Upper lobe of left lung (tissue), 4 donors: ENCODE measurements at regions not wholly inside any gene's neighbourhood (a gene's known extent, or its start where the extent isn't known, plus 50 kb on each side); places are given as distances from the start of the nearest gene placed in this dataset.

Experiments used
- EP300 ChIP-seq, 4 donors: sonication (generic); formaldehyde crosslinking; IDR thresholded peaks; one replicate each; pipeline ENCODE4 v1.5.1; 2017; ENCODE audit warnings: antibody characterized with exemption in 4 of 4, control low read depth in 2 of 4
- POLR2A ChIP-seq, 4 donors: fragments of 450-650 bp; IDR thresholded peaks; one replicate each; pipeline ENCODE4 v1.5.1; 2016 to 2017; ENCODE audit warnings: antibody characterized with exemption in 4 of 4, mild to moderate bottlenecking in 2 of 4
- TF ChIP-seq, protein P1 (sequence below), 6 experiments: fragments of 450-650 bp in 4 of 6; fragments of 200-600 bp in 2 of 6; sonication (generic) in 2 of 6; IDR thresholded peaks; one replicate each; pipeline ENCODE4 v1.5.1; 2016 to 2019; ENCODE audit warnings: antibody characterized with exemption in 6 of 6

DNA sequence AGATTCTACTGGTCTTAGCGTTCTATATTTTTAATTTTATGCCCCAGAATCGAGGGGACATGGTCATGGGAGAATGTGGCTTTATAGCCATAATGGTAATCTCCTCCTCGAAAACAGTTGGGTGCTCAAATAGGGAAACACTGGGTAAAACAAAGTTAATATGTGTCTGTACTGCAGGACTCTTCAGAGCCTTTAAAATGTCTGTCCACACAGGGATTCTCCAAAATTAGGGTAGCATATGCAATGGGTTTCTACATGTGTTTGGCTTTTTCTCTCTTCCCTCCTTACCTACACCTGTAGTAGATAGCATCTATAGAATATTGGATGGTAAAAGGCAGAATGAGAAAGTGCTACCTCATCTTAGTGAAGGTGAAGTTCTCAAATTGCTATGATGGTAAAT, 130.0 kb upstream of the NR3C1 start:
- TF ChIP-seq EP300 (IDR thresholded peaks at IDR 0.05) (no peak), POLR2A (IDR thresholded peaks at IDR 0.05) (no peak)
- TF ChIP-seq, protein P1, sequence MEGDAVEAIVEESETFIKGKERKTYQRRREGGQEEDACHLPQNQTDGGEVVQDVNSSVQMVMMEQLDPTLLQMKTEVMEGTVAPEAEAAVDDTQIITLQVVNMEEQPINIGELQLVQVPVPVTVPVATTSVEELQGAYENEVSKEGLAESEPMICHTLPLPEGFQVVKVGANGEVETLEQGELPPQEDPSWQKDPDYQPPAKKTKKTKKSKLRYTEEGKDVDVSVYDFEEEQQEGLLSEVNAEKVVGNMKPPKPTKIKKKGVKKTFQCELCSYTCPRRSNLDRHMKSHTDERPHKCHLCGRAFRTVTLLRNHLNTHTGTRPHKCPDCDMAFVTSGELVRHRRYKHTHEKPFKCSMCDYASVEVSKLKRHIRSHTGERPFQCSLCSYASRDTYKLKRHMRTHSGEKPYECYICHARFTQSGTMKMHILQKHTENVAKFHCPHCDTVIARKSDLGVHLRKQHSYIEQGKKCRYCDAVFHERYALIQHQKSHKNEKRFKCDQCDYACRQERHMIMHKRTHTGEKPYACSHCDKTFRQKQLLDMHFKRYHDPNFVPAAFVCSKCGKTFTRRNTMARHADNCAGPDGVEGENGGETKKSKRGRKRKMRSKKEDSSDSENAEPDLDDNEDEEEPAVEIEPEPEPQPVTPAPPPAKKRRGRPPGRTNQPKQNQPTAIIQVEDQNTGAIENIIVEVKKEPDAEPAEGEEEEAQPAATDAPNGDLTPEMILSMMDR (IDR thresholded peaks at IDR 0.05) = no peak
